ENCODE measurements at regions not wholly inside any gene's neighbourhood (a gene's known extent, or its start where the extent isn't known, plus 50 kb on each side); places are given as distances from the start of the nearest gene placed in this dataset.

DNA sequence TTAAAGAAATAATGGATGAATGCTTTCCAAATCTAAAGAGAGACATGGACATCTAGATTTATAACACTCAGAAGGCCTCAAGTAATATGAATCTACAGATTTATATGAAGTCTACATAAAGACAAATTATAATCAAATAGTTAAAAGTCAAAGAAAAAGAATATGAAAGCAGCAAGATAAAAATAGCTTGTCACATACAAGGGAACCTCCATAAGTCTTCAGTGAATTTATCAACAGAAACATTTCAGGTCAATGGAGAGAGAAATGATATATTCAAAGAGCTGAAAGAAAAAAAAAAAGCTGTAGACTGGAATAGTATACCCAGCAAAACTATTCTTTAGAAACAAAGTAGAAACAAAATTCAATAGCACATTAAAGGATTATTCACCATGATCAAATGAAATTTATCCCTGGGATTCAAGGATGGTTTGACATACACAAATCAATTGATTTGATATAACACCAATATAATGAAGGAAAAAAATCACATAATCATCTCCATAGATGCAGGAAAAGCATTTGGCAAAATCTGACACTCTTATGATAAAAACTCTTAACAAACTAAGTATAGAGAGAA, 346.6 kb upstream of the PABPC4L start:
- TF ChIP-seq, protein P1, sequence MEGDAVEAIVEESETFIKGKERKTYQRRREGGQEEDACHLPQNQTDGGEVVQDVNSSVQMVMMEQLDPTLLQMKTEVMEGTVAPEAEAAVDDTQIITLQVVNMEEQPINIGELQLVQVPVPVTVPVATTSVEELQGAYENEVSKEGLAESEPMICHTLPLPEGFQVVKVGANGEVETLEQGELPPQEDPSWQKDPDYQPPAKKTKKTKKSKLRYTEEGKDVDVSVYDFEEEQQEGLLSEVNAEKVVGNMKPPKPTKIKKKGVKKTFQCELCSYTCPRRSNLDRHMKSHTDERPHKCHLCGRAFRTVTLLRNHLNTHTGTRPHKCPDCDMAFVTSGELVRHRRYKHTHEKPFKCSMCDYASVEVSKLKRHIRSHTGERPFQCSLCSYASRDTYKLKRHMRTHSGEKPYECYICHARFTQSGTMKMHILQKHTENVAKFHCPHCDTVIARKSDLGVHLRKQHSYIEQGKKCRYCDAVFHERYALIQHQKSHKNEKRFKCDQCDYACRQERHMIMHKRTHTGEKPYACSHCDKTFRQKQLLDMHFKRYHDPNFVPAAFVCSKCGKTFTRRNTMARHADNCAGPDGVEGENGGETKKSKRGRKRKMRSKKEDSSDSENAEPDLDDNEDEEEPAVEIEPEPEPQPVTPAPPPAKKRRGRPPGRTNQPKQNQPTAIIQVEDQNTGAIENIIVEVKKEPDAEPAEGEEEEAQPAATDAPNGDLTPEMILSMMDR (IDR thresholded peaks at IDR 0.05): no peak
- TF ChIP-seq POLR2AphosphoS5 (IDR thresholded peaks at IDR 0.05) (no peak), POLR2A (IDR thresholded peaks at IDR 0.05) (no peak)

All from gastroesophageal sphincter (tissue), 3 donors.